ENCODE measurements at regions not wholly inside any gene's neighbourhood (a gene's known extent, or its start where the extent isn't known, plus 50 kb on each side); places are given as distances from the start of the nearest gene placed in this dataset.

DNA sequence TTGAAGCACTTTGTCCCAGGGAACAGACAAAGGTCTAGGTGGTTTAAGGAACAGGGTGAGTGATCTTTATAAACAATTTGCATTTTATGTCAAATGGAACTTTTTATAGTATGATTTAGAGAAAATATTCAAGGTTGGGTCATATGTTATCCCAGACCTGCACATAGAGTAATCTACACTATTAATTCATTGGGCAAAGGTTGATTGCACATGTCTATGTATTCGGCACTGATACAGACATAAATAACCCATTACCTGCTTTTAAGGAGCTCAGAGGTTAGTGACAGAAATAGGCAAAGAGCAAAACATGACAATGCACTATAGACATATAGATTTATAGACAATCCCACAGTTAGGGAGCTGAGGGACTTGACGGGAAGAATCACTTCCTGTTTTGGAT, 141.5 kb upstream of the UBASH3B start:
- Histone ChIP-seq H3K4me3 (no peak overlapping the region), H3K4me1 (no peaks in the 10 kb centered on the region), H3K9me3 (no peaks in the 10 kb centered on the region), H3K36me3 (no peaks in the 10 kb centered on the region), H3K27ac (no peak overlapping the region), H3K27me3 (no peaks in the 10 kb centered on the region)
- WGBS, 2 donors, result 47 to 60% methylated on average over 2 of the region's 2 CpGs
- DNase-seq, result no peak
- no peak for ATAC-seq
- TF ChIP-seq, protein P1, sequence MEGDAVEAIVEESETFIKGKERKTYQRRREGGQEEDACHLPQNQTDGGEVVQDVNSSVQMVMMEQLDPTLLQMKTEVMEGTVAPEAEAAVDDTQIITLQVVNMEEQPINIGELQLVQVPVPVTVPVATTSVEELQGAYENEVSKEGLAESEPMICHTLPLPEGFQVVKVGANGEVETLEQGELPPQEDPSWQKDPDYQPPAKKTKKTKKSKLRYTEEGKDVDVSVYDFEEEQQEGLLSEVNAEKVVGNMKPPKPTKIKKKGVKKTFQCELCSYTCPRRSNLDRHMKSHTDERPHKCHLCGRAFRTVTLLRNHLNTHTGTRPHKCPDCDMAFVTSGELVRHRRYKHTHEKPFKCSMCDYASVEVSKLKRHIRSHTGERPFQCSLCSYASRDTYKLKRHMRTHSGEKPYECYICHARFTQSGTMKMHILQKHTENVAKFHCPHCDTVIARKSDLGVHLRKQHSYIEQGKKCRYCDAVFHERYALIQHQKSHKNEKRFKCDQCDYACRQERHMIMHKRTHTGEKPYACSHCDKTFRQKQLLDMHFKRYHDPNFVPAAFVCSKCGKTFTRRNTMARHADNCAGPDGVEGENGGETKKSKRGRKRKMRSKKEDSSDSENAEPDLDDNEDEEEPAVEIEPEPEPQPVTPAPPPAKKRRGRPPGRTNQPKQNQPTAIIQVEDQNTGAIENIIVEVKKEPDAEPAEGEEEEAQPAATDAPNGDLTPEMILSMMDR (IDR thresholded peaks at IDR 0.05), result no peak
- FAIRE-seq, result no peak
- intact Hi-C loops (cut with DNase I), result loop anchor here in 1 of 3 donors (10.0 kb wide), 1 partner anchor 299 kb away; no protein-coding TSS in a partner anchor

DNA sequence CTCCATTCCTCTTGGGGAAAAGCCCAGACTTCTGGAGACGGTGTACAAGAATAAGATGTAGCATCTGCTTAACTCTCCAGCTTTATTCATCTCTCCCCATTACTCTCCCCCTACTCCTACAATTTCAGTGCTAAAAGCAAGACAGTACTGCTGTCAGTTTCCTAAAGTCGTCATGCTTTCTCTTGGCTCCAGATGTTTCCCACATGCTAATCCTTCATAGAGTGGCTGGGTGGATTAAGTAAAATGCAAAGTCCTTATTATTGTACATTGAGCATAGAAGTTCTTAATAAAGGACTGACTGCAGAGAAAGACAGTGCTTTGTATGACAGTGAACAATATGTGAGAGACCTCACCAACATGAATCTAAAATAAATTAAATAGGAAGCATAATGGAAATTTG, 142.2 kb upstream of the UBASH3B start:
- intact Hi-C loops (cut with DNase I), result loop anchor here in 1 of 3 donors (10.0 kb wide), 1 partner anchor 299 kb away; no protein-coding TSS in a partner anchor
- WGBS, 2 donors, result 66 to 69% methylated on average over 2 of the region's 2 CpGs
- no peak for DNase-seq
- no peak for ATAC-seq
- no peaks in the 10 kb centered on the region for H3K27me3 ChIP-seq
- TF ChIP-seq, protein P1 (IDR thresholded peaks at IDR 0.05), result no peak
- no peaks in the 10 kb centered on the region for H3K36me3 ChIP-seq
- H3K4me3 ChIP-seq, result no peak overlapping the region
- FAIRE-seq, result no peak
- no peaks in the 10 kb centered on the region for H3K9me3 ChIP-seq
- no peaks in the 10 kb centered on the region for H3K4me1 ChIP-seq
- H3K27ac ChIP-seq, result no peak overlapping the region

DNA sequence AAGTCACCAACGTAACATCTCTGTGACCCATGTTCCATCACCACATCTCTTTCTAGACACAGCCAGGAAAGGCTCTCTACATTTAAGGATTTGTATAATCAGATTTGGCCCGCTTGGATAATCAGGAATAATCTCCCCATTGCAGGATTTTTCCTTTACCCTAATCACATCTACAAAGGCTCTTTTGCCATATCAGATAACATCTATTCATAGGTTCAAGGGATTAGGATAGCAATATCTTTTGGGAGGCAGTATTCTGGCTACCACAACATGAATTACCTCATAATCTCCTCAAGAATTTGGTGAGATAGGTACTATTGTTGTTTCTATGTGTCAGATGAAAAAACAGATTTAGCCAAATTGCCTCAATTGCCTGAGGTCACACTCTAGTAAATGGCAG, 142.8 kb upstream of the UBASH3B start:
- no peak overlapping the region for H3K4me3 ChIP-seq
- intact Hi-C loops (cut with DNase I), result loop anchor here in 1 of 3 donors (10.0 kb wide), 1 partner anchor 298 kb away; no protein-coding TSS in a partner anchor
- no peak for FAIRE-seq
- no peaks in the 10 kb centered on the region for H3K27me3 ChIP-seq
- ATAC-seq, result no peak
- no peak for DNase-seq
- H3K9me3 ChIP-seq, result no peaks in the 10 kb centered on the region
- TF ChIP-seq, protein P1 (IDR thresholded peaks at IDR 0.05), result no peak
- H3K36me3 ChIP-seq, result no peaks in the 10 kb centered on the region
- H3K4me1 ChIP-seq, result no peaks in the 10 kb centered on the region
- H3K27ac ChIP-seq, result no peak overlapping the region
- 72 to 83% methylated on average over 2 of the region's 2 CpGs for WGBS, 2 donors

DNA sequence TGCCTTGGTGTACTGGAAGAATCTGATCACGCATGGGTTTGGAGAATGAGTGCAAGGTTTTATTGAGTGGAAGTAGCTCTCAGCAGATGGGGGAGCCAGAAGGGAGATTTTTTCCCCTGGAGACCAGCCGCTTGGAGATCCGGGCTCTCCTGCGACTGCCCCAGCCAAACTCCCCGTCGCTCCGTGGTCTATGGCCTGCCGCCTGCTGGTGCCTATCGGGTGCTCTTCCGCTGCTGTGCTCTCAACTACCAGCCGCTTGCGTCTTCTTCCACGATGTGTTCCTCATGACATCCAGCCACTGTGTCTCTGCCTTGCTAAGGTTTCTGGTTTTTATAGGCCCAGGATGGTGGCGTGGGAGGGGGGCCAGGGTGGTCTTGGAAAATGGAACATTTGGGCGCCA, 145.6 kb upstream of the UBASH3B start:
- Histone ChIP-seq H3K27me3 (no peaks in the 10 kb centered on the region), H3K4me3 (no peak overlapping the region), H3K9me3 (no peaks in the 10 kb centered on the region), H3K4me1 (no peaks in the 10 kb centered on the region), H3K36me3 (no peaks in the 10 kb centered on the region), H3K27ac (no peak overlapping the region)
- DNase-seq, result no peak
- WGBS, 2 donors, result 71 to 86% methylated on average over 15 of the region's 15 CpGs
- FAIRE-seq, result no peak
- no peak for ATAC-seq
- intact Hi-C loops (cut with DNase I), result loop anchor here (5.0 to 10.0 kb wide), 3 partner anchors 295 to 855 kb away; no protein-coding TSS in a partner anchor
- TF ChIP-seq, protein P1 (IDR thresholded peaks at IDR 0.05), result no peak

DNA sequence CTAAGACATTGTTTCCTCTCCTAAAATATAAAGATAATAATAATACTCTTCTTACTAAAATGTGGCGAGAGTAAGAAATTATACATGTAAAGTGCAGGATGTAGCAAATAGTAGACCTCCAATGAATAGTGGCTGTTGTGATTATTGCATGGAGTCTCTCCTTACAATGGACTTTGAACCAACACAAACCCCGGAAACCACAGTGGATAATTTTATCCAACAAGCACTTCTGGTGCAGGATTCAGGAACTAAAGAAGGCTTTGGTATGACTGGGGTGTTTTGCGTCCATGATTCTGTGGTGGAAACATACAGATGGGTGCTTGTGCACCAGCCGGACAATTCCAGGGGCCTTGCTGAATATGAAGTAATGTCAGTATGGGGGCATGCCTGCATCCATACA, 146.4 kb upstream of the UBASH3B start:
- ATAC-seq, result no peak
- WGBS, 2 donors, result 63 to 64% methylated on average over 4 of the region's 4 CpGs

More for the DNA sequence above, 146.4 kb upstream of the UBASH3B start:
- no peaks in the 10 kb centered on the region for H3K9me3 ChIP-seq
- H3K4me3 ChIP-seq, result no peak overlapping the region
- H3K36me3 ChIP-seq, result no peaks in the 10 kb centered on the region
- H3K27ac ChIP-seq, result no peak overlapping the region
- TF ChIP-seq, protein P1 (IDR thresholded peaks at IDR 0.05), result no peak
- intact Hi-C loops (cut with DNase I), result loop anchor here in 2 of 3 donors (5.0 to 10.0 kb wide), 2 partner anchors 402 to 854 kb away; no protein-coding TSS in a partner anchor
- no peaks in the 10 kb centered on the region for H3K27me3 ChIP-seq
- DNase-seq, result no peak
- FAIRE-seq, result no peak
- no peaks in the 10 kb centered on the region for H3K4me1 ChIP-seq
